ENCODE measurements at regions not wholly inside any gene's neighbourhood (a gene's known extent, or its start where the extent isn't known, plus 50 kb on each side); places are given as distances from the start of the nearest gene placed in this dataset.
"Not testable (repeated sequence)": the region's sequence is repeated elsewhere in the genome, so short reads cannot be mapped to it uniquely, and the experiment has no call there.

- no peak for ATAC-seq
Measured at GRCh38 chr2:210730672-210731071, 174.3 kb downstream of the CPS1 start.

GRCh38 chr2:210746826-210747225, 190.4 kb downstream of the CPS1 start:
- not testable (repeated sequence) for ATAC-seq

GRCh38 chr2:210752532-210752931, 196.1 kb downstream of the CPS1 start:
- no peak for ATAC-seq

- no peak for ATAC-seq
Measured at GRCh38 chr2:210753386-210753785, 197.0 kb downstream of the CPS1 start.

GRCh38 chr2:210756855-210757254, 200.5 kb downstream of the CPS1 start:
- ATAC-seq: no peak

- ATAC-seq: no peak
Measured at GRCh38 chr2:210762604-210763588, 206.5 kb downstream of the CPS1 start.

- ATAC-seq: no peak
Measured at GRCh38 chr2:210768329-210768910, 212.0 kb downstream of the CPS1 start.

- ATAC-seq: no peak
Measured at GRCh38 chr2:210776756-210777155, 220.4 kb downstream of the CPS1 start.

- no peak for ATAC-seq
Measured at GRCh38 chr2:210782222-210782621, 225.8 kb downstream of the CPS1 start.

- ATAC-seq: not testable (repeated sequence)
Measured at GRCh38 chr2:210787831-210788230, 231.4 kb downstream of the CPS1 start.

GRCh38 chr2:210792000-210792399, 235.6 kb downstream of the CPS1 start:
- ATAC-seq: no peak

- ATAC-seq: no peak
Measured at GRCh38 chr2:210795506-210795905, 239.1 kb downstream of the CPS1 start.

- ATAC-seq: no peak
Measured at GRCh38 chr2:210798180-210798579, 241.8 kb downstream of the CPS1 start.

GRCh38 chr2:210814251-210815025, 258.0 kb downstream of the CPS1 start:
- ATAC-seq: no peak

GRCh38 chr2:210816769-210817168, 260.4 kb downstream of the CPS1 start:
- ATAC-seq: no peak

GRCh38 chr2:210818473-210818872, 262.1 kb downstream of the CPS1 start:
- ATAC-seq: no peak

GRCh38 chr2:210833403-210833802, 277.0 kb downstream of the CPS1 start:
- no peak for ATAC-seq

- no peak for ATAC-seq
Measured at GRCh38 chr2:210839034-210839433, 282.6 kb downstream of the CPS1 start.

GRCh38 chr2:210839450-210839849, 283.1 kb downstream of the CPS1 start:
- ATAC-seq: no peak

GRCh38 chr2:210842896-210843295, 286.5 kb downstream of the CPS1 start:
- ATAC-seq: no peak

- no peak for ATAC-seq
Measured at GRCh38 chr2:210844016-210844415, 287.6 kb downstream of the CPS1 start.

GRCh38 chr2:210859314-210859713, 302.9 kb downstream of the CPS1 start:
- no peak for ATAC-seq

- no peak for ATAC-seq
Measured at GRCh38 chr2:210860276-210860675, 303.9 kb downstream of the CPS1 start.

Measured in activated CD4-positive, CD25-positive, alpha-beta regulatory T cell treated with anti-CD3 and anti-CD28 coated beads, Interleukin-2, amount 50 U/mL, for 24 hours (primary cell).